ENCODE measurements at regions not wholly inside any gene's neighbourhood (a gene's known extent, or its start where the extent isn't known, plus 50 kb on each side); places are given as distances from the start of the nearest gene placed in this dataset.

- TF ChIP-seq ZFP3 (CRISPR knock-in tag; IDR thresholded peaks at IDR 0.05) (no peak), ZC3H10 (CRISPR knock-in tag; IDR thresholded peaks at IDR 0.05) (no peak), ARNTL (CRISPR knock-in tag; IDR thresholded peaks at IDR 0.05; ENCODE audit: borderline replicate concordance, low read depth) (no peak), ESRRG (CRISPR knock-in tag; IDR thresholded peaks at IDR 0.05) (no peak), TSHZ2 (CRISPR knock-in tag; IDR thresholded peaks at IDR 0.05) (no peak), TOX (CRISPR knock-in tag; IDR thresholded peaks at IDR 0.05; ENCODE audit: borderline replicate concordance) (no peak), CSDC2 (CRISPR knock-in tag; IDR thresholded peaks at IDR 0.05) (no peak), GLIS3 (CRISPR knock-in tag; IDR thresholded peaks at IDR 0.05) (no peak), ZNF8 (CRISPR knock-in tag; IDR thresholded peaks at IDR 0.05) (no peak), CREB5 (CRISPR knock-in tag; IDR thresholded peaks at IDR 0.05; ENCODE audit: low read depth) (no peak), ISL1 (CRISPR knock-in tag; IDR thresholded peaks at IDR 0.05) (no peak), ZNF70 (CRISPR knock-in tag; IDR thresholded peaks at IDR 0.05) (no peak)
Observed at GRCh38 chr3:104788807-104789206, 577.9 kb upstream of the ALCAM start.
